ENCODE measurements at regions not wholly inside any gene's neighbourhood (a gene's known extent, or its start where the extent isn't known, plus 50 kb on each side); places are given as distances from the start of the nearest gene placed in this dataset.

DNA sequence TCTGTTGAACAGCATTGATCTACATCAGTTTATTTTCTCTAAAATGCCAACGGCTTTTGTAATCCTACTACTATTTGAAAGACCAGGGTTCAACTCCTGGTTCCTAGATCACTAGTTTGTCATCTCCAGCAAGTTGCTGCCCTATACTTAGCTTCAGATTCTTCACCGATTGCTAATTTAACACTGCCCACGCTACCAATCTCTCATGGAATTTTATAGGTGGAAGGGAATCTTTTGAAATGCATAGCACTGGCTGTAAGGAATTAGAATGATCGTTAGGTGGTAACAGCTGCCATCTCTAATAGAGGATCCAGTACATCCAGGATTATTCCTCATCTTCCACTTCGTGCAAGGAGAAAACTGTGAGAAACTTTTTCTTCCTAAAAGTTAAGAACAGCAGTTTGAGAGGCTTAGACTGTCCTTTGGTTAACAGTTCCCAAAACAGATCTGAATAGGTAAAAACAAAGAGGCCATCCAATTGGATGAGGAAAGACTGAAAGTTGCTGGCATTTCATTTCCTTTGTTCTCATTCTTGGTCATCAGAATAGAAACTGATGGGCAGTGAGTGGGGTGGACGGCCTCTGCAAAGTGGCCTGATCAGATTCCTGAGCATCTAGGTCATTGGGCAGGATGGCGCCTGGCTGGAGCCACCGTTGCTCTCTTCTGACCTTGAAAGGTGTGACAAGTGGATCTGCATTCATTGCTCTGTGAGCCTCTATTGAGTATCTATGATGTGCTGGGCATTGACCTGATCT lies 236.3 kb upstream of the SORL1-AS1 start:
- TF ChIP-seq, protein P1, sequence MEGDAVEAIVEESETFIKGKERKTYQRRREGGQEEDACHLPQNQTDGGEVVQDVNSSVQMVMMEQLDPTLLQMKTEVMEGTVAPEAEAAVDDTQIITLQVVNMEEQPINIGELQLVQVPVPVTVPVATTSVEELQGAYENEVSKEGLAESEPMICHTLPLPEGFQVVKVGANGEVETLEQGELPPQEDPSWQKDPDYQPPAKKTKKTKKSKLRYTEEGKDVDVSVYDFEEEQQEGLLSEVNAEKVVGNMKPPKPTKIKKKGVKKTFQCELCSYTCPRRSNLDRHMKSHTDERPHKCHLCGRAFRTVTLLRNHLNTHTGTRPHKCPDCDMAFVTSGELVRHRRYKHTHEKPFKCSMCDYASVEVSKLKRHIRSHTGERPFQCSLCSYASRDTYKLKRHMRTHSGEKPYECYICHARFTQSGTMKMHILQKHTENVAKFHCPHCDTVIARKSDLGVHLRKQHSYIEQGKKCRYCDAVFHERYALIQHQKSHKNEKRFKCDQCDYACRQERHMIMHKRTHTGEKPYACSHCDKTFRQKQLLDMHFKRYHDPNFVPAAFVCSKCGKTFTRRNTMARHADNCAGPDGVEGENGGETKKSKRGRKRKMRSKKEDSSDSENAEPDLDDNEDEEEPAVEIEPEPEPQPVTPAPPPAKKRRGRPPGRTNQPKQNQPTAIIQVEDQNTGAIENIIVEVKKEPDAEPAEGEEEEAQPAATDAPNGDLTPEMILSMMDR (conservative IDR thresholded peaks at IDR 0.05; ENCODE audit: low read depth, low read length) = no peak
- H3K4me3 ChIP-seq (ENCODE audit: low read depth, low read length) = no peak overlapping the region
- DNase-seq (ENCODE audit: low read depth) = no peak

DNA sequence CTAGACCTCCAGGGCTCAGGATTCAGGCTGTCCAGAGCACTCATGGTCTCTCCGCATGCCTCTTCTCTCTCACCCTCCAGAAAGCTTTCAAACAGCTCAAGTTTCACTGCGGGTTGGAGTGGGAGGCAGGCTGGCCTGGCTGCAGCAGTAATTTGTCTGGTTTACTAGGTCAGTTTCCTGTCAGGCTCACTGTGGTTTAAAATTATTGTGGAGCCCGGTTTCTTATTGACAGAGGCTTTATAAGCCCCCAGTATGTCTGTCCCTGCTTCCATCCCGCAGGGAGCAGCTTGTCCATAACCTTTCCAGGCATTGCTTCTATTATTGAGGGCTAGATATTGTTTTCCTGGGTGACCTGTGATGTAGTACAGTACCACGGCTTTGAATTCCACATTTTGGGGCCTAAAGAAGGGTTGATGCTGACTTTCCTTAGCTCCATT lies 235.3 kb upstream of the SORL1-AS1 start:
- H3K4me3 ChIP-seq (ENCODE audit: low read depth, low read length) = no peak overlapping the region
- TF ChIP-seq, protein P1 (conservative IDR thresholded peaks at IDR 0.05; ENCODE audit: low read depth, low read length) = no peak
- peak; percentile 85 for DNase-seq (ENCODE audit: low read depth)

DNA sequence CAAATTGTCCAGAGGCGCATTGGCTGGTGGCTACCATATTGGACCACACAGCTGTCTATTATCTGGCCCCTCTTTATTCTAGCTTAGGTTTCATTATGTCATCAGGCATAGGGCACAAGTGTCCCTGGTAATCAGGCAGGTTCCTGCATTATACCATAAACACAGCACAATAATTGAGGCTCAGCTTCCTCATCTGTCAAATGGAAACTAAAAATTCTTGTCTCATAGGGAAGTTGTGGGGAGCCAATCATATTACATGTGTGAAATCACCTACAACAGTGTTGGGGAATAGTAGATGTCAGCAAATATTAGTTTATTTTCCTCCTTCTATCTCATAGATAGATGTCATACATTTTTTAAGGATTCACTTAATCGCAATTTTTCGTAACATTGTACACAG lies 231.0 kb upstream of the SORL1-AS1 start:
- H3K4me3 ChIP-seq (ENCODE audit: low read depth, low read length) = no peak overlapping the region
- no peak for DNase-seq (ENCODE audit: low read depth)
- TF ChIP-seq, protein P1 (conservative IDR thresholded peaks at IDR 0.05; ENCODE audit: low read depth, low read length) = no peak
